ENCODE measurements at regions not wholly inside any gene's neighbourhood (a gene's known extent, or its start where the extent isn't known, plus 50 kb on each side); places are given as distances from the start of the nearest gene placed in this dataset.

DNA sequence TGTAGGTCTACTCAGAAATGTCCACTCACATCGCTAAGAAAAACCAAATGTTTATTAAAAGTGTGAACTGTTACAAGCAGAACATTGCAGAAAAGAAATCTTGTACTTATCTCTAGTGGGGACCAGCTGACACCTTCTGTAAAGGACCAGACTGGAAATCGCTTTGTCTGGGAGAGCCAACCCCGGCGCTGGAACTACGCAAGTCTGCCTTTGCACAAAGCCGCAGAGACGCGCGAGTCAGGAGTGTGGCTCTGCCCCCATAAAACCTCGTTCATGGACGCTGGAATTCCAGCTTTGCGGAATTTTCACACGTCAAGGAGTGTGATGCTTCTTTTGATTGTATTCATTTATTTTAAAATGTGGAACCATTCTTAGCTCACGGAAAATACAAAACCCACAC lies 141.9 kb upstream of the SALL3 start:
- no peak for TF ChIP-seq POLR2A (IDR thresholded peaks at IDR 0.05)
- TF ChIP-seq, protein P1, sequence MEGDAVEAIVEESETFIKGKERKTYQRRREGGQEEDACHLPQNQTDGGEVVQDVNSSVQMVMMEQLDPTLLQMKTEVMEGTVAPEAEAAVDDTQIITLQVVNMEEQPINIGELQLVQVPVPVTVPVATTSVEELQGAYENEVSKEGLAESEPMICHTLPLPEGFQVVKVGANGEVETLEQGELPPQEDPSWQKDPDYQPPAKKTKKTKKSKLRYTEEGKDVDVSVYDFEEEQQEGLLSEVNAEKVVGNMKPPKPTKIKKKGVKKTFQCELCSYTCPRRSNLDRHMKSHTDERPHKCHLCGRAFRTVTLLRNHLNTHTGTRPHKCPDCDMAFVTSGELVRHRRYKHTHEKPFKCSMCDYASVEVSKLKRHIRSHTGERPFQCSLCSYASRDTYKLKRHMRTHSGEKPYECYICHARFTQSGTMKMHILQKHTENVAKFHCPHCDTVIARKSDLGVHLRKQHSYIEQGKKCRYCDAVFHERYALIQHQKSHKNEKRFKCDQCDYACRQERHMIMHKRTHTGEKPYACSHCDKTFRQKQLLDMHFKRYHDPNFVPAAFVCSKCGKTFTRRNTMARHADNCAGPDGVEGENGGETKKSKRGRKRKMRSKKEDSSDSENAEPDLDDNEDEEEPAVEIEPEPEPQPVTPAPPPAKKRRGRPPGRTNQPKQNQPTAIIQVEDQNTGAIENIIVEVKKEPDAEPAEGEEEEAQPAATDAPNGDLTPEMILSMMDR (IDR thresholded peaks at IDR 0.05): no peak

All from heart left ventricle (tissue), 13 donors.